ENCODE measurements at regions not wholly inside any gene's neighbourhood (a gene's known extent, or its start where the extent isn't known, plus 50 kb on each side); places are given as distances from the start of the nearest gene placed in this dataset.

DNA sequence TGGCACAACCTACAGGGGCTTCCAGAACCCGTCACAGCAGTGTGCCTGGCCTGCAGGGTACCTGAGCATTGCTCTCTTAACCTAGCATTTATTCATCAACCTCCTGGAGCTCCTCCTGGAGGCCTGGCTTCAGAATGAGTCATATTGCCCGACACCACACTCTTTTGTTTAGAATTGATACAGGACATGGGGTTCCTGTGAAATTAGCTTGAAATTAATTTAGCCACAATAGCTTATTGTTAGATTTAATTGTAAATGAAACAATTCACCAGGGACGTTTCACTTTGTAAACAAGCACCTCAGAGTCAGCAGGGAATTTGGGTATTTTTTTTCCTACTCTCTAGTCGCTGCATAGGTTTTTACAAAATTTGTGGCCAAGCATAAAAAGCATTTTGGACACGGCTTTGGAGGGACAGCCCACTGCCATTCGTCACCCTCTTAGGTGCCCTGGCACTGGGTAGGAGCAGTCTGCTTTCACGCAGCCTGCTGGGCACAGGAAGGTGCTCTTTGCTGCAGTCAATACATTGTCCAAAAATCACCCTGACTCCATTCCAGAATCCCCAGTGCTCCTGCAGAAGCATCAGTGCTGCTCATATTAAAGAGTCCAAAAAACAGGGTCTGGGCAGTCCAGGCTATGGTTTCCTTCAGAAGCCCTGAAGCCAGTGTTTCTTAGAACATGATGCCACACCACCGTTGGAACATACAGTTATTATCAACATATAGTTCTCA is 60.8 kb upstream of the MEF2A start:
- H3K27me3 ChIP-seq (ENCODE audit: insufficient read depth, low read length, poor library complexity, severe bottlenecking) = no peaks in the 10 kb centered on the region
- H3K9ac ChIP-seq (ENCODE audit: low read depth, low read length, poor library complexity, severe bottlenecking) = no peak overlapping the region
- H3F3A ChIP-seq (ENCODE audit: low read depth) = no peaks in the 10 kb centered on the region
- H2AFZ ChIP-seq (ENCODE audit: low read length) = no peak overlapping the region
- H3K9me3 ChIP-seq (ENCODE audit: insufficient read depth, low read depth, low read length) = no peaks in the 10 kb centered on the region
- no peak overlapping the region for H3K4me3 ChIP-seq (ENCODE audit: low read length, poor library complexity, severe bottlenecking)
- H3K4me2 ChIP-seq (ENCODE audit: low read depth, low read length, poor library complexity, severe bottlenecking) = no peak overlapping the region
- no peaks in the 10 kb centered on the region for H3K36me3 ChIP-seq (ENCODE audit: insufficient read depth, low read length)
- H3K4me1 ChIP-seq (ENCODE audit: insufficient read depth, low read length, poor library complexity, severe bottlenecking) = peaks cover 54% of the 10 kb centered on the region
- no peaks in the 10 kb centered on the region for H3K79me2 ChIP-seq (ENCODE audit: insufficient read depth, low read length)
- no peaks in the 10 kb centered on the region for H4K20me1 ChIP-seq (ENCODE audit: insufficient read depth, low read length, poor library complexity, severe bottlenecking)
- no peak for TF ChIP-seq EZH2phosphoT487 (IDR thresholded peaks at IDR 0.05; ENCODE audit: borderline replicate concordance)
- TF ChIP-seq, protein P1, sequence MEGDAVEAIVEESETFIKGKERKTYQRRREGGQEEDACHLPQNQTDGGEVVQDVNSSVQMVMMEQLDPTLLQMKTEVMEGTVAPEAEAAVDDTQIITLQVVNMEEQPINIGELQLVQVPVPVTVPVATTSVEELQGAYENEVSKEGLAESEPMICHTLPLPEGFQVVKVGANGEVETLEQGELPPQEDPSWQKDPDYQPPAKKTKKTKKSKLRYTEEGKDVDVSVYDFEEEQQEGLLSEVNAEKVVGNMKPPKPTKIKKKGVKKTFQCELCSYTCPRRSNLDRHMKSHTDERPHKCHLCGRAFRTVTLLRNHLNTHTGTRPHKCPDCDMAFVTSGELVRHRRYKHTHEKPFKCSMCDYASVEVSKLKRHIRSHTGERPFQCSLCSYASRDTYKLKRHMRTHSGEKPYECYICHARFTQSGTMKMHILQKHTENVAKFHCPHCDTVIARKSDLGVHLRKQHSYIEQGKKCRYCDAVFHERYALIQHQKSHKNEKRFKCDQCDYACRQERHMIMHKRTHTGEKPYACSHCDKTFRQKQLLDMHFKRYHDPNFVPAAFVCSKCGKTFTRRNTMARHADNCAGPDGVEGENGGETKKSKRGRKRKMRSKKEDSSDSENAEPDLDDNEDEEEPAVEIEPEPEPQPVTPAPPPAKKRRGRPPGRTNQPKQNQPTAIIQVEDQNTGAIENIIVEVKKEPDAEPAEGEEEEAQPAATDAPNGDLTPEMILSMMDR (conservative IDR thresholded peaks at IDR 0.05; ENCODE audit: low read length) = peak; percentile 16; the same call in 1 of the 2 replicates
- no peaks in the 10 kb centered on the region for H3K9me2 ChIP-seq (replicated peaks; ENCODE audit: low read depth, low read length)

DNA sequence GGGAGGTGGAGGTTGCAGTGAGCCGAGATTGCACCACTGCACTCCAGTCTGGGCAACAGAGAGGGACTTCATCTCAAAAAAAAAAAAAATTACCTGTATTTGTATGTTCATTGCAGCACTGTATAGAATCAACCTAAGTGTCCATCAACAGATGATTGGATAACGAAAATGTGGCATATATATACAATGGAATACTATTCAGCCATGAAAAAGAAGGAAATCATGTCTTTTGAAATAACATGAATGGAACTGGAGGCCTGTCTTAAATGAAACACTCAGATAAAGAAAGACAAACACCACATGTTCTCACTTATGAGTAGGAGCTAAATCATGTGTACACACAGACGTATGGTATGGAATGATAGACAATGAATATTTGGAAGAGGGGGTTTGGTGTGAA is 59.4 kb upstream of the MEF2A start:
- no peak for TF ChIP-seq EZH2phosphoT487 (IDR thresholded peaks at IDR 0.05; ENCODE audit: borderline replicate concordance)
- TF ChIP-seq, protein P1 (conservative IDR thresholded peaks at IDR 0.05; ENCODE audit: low read length) = no peak
- H3K4me2 ChIP-seq (ENCODE audit: low read depth, low read length, poor library complexity, severe bottlenecking) = no peak overlapping the region

DNA sequence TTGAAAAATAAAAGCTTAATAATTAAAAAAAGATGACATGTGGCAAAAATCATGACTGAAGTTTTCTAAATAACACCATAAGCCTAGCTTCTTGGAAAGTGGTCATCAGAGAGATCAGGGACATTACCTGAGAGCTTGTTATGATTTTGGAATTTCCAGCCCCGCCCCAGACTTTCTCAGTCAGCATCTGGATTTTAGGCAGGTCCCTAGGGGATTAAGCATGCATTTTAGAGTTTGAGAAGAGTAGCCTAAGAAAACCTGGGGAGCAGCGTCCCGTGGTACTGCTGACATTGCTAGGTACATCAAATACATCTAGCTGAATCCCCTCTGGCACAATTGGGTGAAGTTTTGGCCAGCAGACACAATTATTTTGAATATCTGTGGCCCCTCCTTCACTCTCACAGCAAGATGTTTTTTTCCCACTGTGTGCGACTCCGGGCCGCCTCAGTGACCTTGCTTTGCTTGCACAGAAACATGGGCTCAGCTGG is 58.7 kb upstream of the MEF2A start:
- Histone ChIP-seq H3K9me2 (replicated peaks; ENCODE audit: low read depth, low read length) (no peaks in the 10 kb centered on the region), H3K79me2 (ENCODE audit: insufficient read depth, low read length) (no peaks in the 10 kb centered on the region), H4K20me1 (ENCODE audit: insufficient read depth, low read length, poor library complexity, severe bottlenecking) (no peaks in the 10 kb centered on the region), H3K4me2 (ENCODE audit: low read depth, low read length, poor library complexity, severe bottlenecking) (peak overlapping the region; percentile 24), H3K36me3 (ENCODE audit: insufficient read depth, low read length) (no peaks in the 10 kb centered on the region), H2AFZ (ENCODE audit: low read length) (no peak overlapping the region), H3K4me3 (ENCODE audit: low read length, poor library complexity, severe bottlenecking) (no peak overlapping the region), H3K9me3 (ENCODE audit: insufficient read depth, low read depth, low read length) (no peaks in the 10 kb centered on the region), H3K4me1 (ENCODE audit: insufficient read depth, low read length, poor library complexity, severe bottlenecking) (peaks cover 72% of the 10 kb centered on the region), H3F3A (ENCODE audit: low read depth) (no peaks in the 10 kb centered on the region), H3K27me3 (ENCODE audit: insufficient read depth, low read length, poor library complexity, severe bottlenecking) (no peaks in the 10 kb centered on the region), H3K9ac (ENCODE audit: low read depth, low read length, poor library complexity, severe bottlenecking) (no peak overlapping the region)
- TF ChIP-seq, protein P1 (conservative IDR thresholded peaks at IDR 0.05; ENCODE audit: low read length) = no peak
- TF ChIP-seq EZH2phosphoT487 (IDR thresholded peaks at IDR 0.05; ENCODE audit: borderline replicate concordance) = no peak

More for the DNA sequence above, 59.4 kb upstream of the MEF2A start:
- Histone ChIP-seq H3K9ac (ENCODE audit: low read depth, low read length, poor library complexity, severe bottlenecking) (no peak overlapping the region), H3K9me3 (ENCODE audit: insufficient read depth, low read depth, low read length) (no peaks in the 10 kb centered on the region), H3K9me2 (replicated peaks; ENCODE audit: low read depth, low read length) (no peaks in the 10 kb centered on the region), H4K20me1 (ENCODE audit: insufficient read depth, low read length, poor library complexity, severe bottlenecking) (no peaks in the 10 kb centered on the region), H3F3A (ENCODE audit: low read depth) (no peaks in the 10 kb centered on the region), H3K36me3 (ENCODE audit: insufficient read depth, low read length) (no peaks in the 10 kb centered on the region), H3K27me3 (ENCODE audit: insufficient read depth, low read length, poor library complexity, severe bottlenecking) (no peaks in the 10 kb centered on the region), H3K79me2 (ENCODE audit: insufficient read depth, low read length) (no peaks in the 10 kb centered on the region), H2AFZ (ENCODE audit: low read length) (no peak overlapping the region), H3K4me1 (ENCODE audit: insufficient read depth, low read length, poor library complexity, severe bottlenecking) (peaks cover 65% of the 10 kb centered on the region), H3K4me3 (ENCODE audit: low read length, poor library complexity, severe bottlenecking) (no peak overlapping the region)
